D721Med (cell line): ENCODE measurements at regions not wholly inside any gene's neighbourhood (a gene's known extent, or its start where the extent isn't known, plus 50 kb on each side); places are given as distances from the start of the nearest gene placed in this dataset.
"Not testable (repeated sequence)": the region's sequence is repeated elsewhere in the genome, so short reads cannot be mapped to it uniquely, and the experiment has no call there.

Experiments
- DNase-seq: peaks from one replicate; pipeline ENCODE4 v3.0.0; 2011; ENCODE audit warnings: low spot score; ENCODE audit not compliant: insufficient read length
- FAIRE-seq: peaks from 2 replicates; lab custom pipeline; 2011; peaks lifted over from hg19 to GRCh38; lab: Jason Lieb, UNC
- TF ChIP-seq, protein P1 (sequence below): IDR thresholded peaks from 2 replicates; pipeline ENCODE4 v1.5.1; 2012; ENCODE audit warnings: mild to moderate bottlenecking, control low read depth; ENCODE audit not compliant: insufficient read depth; ENCODE audit errors: missing control alignments

- TF ChIP-seq, protein P1, sequence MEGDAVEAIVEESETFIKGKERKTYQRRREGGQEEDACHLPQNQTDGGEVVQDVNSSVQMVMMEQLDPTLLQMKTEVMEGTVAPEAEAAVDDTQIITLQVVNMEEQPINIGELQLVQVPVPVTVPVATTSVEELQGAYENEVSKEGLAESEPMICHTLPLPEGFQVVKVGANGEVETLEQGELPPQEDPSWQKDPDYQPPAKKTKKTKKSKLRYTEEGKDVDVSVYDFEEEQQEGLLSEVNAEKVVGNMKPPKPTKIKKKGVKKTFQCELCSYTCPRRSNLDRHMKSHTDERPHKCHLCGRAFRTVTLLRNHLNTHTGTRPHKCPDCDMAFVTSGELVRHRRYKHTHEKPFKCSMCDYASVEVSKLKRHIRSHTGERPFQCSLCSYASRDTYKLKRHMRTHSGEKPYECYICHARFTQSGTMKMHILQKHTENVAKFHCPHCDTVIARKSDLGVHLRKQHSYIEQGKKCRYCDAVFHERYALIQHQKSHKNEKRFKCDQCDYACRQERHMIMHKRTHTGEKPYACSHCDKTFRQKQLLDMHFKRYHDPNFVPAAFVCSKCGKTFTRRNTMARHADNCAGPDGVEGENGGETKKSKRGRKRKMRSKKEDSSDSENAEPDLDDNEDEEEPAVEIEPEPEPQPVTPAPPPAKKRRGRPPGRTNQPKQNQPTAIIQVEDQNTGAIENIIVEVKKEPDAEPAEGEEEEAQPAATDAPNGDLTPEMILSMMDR, result peak; percentile 72
- FAIRE-seq (no peak), DNase-seq (peak; percentile 18)
Measured at GRCh38 chr4:77358315-77358928, 201.4 kb downstream of the CCNG2 start.

- TF ChIP-seq, protein P1, result no peak
- DNase-seq (peak; percentile 58), FAIRE-seq (peak; percentile 94)
Measured at GRCh38 chr4:77360451-77360850, 203.4 kb downstream of the CCNG2 start.

DNA sequence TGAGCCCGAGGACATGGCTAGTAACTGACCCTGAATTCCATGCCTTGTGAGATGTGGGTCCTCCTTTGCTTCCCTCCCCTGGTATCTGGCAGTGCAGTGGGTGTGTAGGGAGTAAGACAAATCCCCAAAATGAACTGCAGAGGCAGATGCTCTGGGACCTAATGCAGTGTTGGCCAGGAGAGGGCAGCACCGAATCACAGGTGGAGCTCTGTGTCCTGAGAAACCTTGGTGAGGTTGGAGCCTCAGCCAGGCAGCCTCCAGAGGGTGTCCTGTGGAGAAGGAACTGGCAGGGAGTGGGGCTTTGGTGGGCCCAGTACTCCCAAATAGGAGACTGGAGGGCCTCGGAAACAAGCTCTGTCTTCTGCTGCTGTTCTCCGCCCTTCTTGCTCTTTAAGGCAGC is 209.9 kb downstream of the CCNG2 start:
- FAIRE-seq, DNase-seq: not testable (repeated sequence)

DNA sequence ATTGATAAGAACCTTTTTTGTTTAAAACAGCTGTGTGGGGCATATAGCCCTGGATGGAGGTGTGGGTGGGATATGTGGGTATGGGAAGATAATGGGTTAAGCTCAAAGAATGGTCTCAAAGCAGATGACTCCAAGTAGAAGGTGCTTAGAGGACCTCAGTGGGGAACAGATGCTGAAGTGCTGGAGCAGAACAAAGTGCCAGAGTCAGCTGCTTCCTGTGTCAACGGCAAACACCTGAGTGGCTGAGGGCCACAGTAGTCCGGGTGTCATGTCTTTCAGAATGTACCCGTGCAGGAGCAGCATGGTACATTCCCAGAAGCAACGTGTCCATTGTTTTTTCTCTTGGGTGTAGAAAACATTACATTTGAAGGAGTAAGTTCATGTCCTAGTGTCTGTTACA is 210.6 kb downstream of the CCNG2 start:
- TF ChIP-seq, protein P1, result no peak
- FAIRE-seq (no peak), DNase-seq (no peak)

DNA sequence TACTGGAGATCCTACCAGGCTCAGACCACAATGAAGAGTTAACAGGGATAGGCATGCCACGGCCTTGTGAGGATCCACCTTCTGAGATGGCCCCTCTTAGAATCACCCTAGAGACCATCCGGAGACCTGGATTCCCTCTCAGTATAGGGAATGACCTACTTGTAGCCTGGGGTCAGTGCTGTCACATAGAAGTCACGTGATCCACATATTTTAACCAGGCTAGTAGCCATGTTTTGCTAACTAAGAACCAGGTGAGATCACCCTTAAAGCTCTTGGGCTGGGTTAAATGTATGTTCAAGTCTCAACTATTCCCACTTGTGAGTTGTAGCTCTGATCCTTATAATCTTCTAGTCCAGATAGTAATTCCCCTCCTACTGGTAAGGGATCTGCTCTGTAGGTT is 215.4 kb downstream of the CCNG2 start:
- FAIRE-seq (no peak), DNase-seq (no peak)
- TF ChIP-seq, protein P1, result no peak

- FAIRE-seq (no peak), DNase-seq (no peak)
- TF ChIP-seq, protein P1, result no peak
Measured at GRCh38 chr4:77375866-77376607, 219.0 kb downstream of the CCNG2 start.

- FAIRE-seq, result no peak
- no peak for DNase-seq
- TF ChIP-seq, protein P1, result no peak
Measured at GRCh38 chr4:77376788-77377460, 219.9 kb downstream of the CCNG2 start.
